Lower leg skin (tissue), 3 donors: ENCODE measurements at regions not wholly inside any gene's neighbourhood (a gene's known extent, or its start where the extent isn't known, plus 50 kb on each side); places are given as distances from the start of the nearest gene placed in this dataset.

Experiments
- POLR2A ChIP-seq, 2 donors: fragments of 450-650 bp; IDR thresholded peaks; one replicate each; pipeline ENCODE4 v1.6.1; 2016 to 2017; ENCODE audit warnings: antibody characterized with exemption in 2 of 2, mild to moderate bottlenecking in 1 of 2, moderate library complexity in 1 of 2
- TF ChIP-seq, protein P1 (sequence below), 3 donors: fragments of 450-650 bp; IDR thresholded peaks; one replicate each; pipeline ENCODE4 v1.5.1; 2016; ENCODE audit warnings: antibody characterized with exemption in 3 of 3, mild to moderate bottlenecking in 3 of 3, moderate library complexity in 2 of 3

DNA sequence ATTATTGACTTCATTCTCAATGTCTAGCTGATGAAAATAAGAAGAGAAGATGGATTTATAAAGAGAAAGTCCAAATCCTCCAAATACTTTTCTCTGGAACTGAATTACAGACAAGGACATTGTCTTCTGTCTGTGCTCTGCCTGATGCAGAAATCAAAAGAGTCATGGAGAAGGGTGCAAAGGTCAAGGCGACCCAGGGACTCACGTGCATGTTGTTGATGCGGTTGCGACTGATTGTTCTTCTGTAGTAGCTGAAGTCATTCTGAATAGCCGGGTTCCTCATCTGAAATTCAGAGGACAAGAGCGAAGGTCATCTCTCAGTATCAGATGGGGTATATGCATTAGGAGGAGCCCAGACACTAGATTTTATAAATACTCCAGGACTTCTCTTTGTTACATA is 104.4 kb downstream of the CYRIA start:
- TF ChIP-seq, protein P1, sequence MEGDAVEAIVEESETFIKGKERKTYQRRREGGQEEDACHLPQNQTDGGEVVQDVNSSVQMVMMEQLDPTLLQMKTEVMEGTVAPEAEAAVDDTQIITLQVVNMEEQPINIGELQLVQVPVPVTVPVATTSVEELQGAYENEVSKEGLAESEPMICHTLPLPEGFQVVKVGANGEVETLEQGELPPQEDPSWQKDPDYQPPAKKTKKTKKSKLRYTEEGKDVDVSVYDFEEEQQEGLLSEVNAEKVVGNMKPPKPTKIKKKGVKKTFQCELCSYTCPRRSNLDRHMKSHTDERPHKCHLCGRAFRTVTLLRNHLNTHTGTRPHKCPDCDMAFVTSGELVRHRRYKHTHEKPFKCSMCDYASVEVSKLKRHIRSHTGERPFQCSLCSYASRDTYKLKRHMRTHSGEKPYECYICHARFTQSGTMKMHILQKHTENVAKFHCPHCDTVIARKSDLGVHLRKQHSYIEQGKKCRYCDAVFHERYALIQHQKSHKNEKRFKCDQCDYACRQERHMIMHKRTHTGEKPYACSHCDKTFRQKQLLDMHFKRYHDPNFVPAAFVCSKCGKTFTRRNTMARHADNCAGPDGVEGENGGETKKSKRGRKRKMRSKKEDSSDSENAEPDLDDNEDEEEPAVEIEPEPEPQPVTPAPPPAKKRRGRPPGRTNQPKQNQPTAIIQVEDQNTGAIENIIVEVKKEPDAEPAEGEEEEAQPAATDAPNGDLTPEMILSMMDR (IDR thresholded peaks at IDR 0.05), result no peak
- no peak for TF ChIP-seq POLR2A (IDR thresholded peaks at IDR 0.05)
